SK-N-MC (cell line): ENCODE measurements at regions not wholly inside any gene's neighbourhood (a gene's known extent, or its start where the extent isn't known, plus 50 kb on each side); places are given as distances from the start of the nearest gene placed in this dataset.

ENCODE experiments used
- DNase-seq: peaks from one replicate; pipeline ENCODE4 v3.0.0-alpha.2; 2011; ENCODE audit warnings: low read depth, low spot score
- H3K27ac ChIP-seq: fragments of 200-600 bp; sonication (generic); 2 replicates; pipeline ENCODE4 v1.5.1; 2016; ENCODE audit warnings: mixed run types
- H3K36me3 ChIP-seq: fragments of 200-600 bp; sonication (generic); 2 replicates; pipeline ENCODE4 v1.6.1; 2017; ENCODE audit warnings: antibody characterized with exemption, low read length, mixed read lengths; ENCODE audit not compliant: insufficient read depth
- H3K4me3 ChIP-seq: fragments of 200-600 bp; sonication (generic); 2 replicates; pipeline ENCODE4 v1.5.1; 2016
- H3K9ac ChIP-seq: fragments of 200-600 bp; sonication (generic); 2 replicates; pipeline ENCODE4 v1.8.0; 2017; ENCODE audit warnings: mixed run types, mixed read lengths; ENCODE audit not compliant: insufficient read length
- H3K9me3 ChIP-seq: fragments of 200-600 bp; sonication (generic); 2 replicates; pipeline ENCODE4 v1.6.1; 2017; ENCODE audit warnings: low read depth, mild to moderate bottlenecking, antibody characterized with exemption, low read length, moderate library complexity, mixed read lengths
- EZH2 ChIP-seq: fragments of 200-600 bp; sonication (generic); IDR thresholded peaks from one replicate; pipeline ENCODE4 v1.6.1; 2017; ENCODE audit warnings: antibody characterized with exemption
- FOXP2 ChIP-seq: optimal IDR thresholded peaks from 2 replicates; pipeline ENCODE3; 2011; ENCODE audit warnings: mild to moderate bottlenecking, moderate library complexity; ENCODE audit not compliant: insufficient read depth; ENCODE audit errors: extremely low read length, control extremely low read depth
- POLR2AphosphoS5 ChIP-seq: IDR thresholded peaks from 2 replicates; pipeline ENCODE4 v1.6.1; 2012; ENCODE audit warnings: mild to moderate bottlenecking, low read depth, low read length, borderline replicate concordance

DNA sequence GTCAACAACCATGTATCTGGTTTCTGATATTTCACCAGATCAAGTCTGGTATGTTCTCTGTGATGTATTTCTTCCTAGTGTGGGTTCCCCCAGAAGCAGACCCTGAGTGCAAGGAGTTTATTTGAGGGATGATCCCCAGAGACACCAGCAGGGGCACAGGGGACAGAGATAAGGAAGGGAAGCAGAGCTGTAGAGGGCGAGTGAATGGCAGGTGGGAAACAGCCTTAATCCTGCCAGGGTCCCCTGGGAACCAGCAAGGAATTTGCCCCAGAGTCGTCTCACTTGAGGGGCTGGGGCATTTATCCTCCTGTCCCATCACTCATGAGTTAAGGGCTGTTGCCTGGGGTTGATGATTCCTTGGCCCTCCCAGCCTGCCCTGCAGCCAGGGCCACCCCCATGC is 206.4 kb upstream of the BCOR start:
- H3K9me3 ChIP-seq: no peaks in the 10 kb centered on the region
- no peak for TF ChIP-seq EZH2
- TF ChIP-seq POLR2AphosphoS5: no peak
- no peak for TF ChIP-seq FOXP2
- no peak overlapping the region for H3K27ac ChIP-seq
- no peaks in the 10 kb centered on the region for H3K36me3 ChIP-seq
- no peak overlapping the region for H3K9ac ChIP-seq
- no peak for DNase-seq
- no peak overlapping the region for H3K4me3 ChIP-seq

DNA sequence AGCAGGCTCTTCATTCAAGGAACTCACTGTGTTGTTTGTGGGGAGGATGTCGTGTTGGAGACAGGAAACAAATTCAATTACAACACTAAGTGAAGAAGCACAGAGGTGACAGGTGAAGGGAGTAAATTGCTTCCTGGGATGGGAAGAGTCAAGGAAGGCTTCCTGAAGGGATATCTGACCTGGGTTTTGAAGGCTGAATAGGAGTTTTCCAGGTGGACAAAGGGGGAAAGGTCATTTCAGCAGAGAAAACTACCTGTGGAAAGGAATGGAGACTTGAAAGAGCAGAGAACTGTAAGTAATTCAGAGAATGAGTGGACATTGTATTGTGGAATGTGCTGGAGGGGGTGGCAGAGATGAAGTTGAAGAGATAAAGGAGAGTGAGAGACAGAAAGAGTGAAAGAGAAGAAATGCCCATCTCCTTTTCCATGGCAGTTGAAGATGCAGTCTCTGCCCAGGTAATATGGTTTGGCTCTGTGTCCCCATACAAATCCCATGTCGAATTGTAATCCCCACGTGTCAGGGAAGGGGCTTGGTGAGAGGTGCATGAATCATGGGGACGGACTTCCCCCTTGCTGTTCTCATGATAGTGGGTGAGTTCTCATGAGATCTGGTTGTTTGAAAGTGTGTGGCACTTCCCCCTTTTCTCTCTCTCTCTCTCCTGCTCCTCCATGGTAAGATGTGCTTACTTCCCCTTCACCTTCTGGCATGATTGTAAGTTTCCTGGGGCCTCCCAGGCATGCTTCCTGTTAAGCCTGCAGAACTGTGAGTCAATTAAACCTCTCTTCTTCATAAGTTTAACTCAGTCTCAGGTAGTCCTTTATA is 205.7 kb upstream of the BCOR start:
- Histone ChIP-seq H3K4me3 (no peak overlapping the region), H3K27ac (no peak overlapping the region), H3K9ac (no peak overlapping the region), H3K9me3 (no peaks in the 10 kb centered on the region), H3K36me3 (no peaks in the 10 kb centered on the region)
- TF ChIP-seq FOXP2: no peak
- TF ChIP-seq EZH2: no peak
- TF ChIP-seq POLR2AphosphoS5: no peak
- no peak for DNase-seq

DNA sequence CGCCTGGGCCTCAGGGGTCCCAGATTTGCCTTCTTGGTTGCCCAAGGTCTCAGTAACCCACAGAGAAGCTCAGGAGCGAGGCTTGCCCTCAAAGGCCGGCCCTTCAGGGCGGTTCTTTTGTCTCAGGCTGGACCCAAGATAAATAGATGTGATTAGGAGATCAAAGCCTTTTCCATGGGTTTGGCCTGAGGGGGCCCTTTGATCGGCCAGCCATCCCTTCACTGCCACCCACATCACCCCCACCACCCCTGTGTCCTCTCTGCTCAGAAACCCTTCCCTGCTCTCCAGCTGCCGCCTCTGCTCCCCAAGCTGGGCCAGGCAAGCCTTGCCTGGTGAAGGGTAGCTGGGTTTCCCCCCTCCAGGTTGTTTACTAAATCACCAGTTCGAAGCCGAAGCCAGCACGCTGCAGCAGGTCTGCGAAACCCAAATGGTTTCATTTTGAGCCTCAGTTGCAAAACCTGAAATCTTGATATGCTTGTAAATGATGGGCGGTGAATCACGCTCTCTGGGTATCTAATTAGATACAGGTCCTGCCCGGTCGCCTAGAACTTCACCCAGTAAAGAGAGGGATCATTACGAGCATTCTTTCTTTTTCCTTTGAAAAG is 202.6 kb upstream of the BCOR start:
- H3K36me3 ChIP-seq: no peaks in the 10 kb centered on the region
- H3K4me3 ChIP-seq: no peak overlapping the region
- no peak overlapping the region for H3K27ac ChIP-seq
- no peaks in the 10 kb centered on the region for H3K9me3 ChIP-seq
- no peak for DNase-seq
- no peak for TF ChIP-seq FOXP2
- TF ChIP-seq EZH2: no peak
- no peak for TF ChIP-seq POLR2AphosphoS5
- H3K9ac ChIP-seq: no peak overlapping the region

DNA sequence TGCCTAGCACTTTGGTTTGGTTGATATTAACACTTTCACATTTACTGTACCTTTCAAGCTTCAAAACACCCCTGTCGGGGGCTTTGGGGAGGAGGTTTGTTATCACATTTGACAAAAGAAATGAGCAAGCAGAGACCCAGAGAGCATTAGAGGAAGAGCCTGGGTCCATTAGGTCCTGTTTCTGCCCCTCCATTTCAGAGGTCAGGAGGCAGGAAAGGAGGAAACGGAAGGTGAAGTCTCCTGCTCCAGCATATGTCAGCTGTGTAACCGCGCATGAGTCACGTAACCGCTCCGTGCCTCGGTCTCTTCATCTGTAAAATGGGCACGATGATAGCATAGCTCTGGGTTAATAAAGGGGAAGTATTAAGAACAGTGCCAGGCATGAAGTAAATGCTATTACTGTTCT is 201.9 kb upstream of the BCOR start:
- DNase-seq: no peak
- Histone ChIP-seq H3K36me3 (no peaks in the 10 kb centered on the region), H3K9ac (no peak overlapping the region)

DNA sequence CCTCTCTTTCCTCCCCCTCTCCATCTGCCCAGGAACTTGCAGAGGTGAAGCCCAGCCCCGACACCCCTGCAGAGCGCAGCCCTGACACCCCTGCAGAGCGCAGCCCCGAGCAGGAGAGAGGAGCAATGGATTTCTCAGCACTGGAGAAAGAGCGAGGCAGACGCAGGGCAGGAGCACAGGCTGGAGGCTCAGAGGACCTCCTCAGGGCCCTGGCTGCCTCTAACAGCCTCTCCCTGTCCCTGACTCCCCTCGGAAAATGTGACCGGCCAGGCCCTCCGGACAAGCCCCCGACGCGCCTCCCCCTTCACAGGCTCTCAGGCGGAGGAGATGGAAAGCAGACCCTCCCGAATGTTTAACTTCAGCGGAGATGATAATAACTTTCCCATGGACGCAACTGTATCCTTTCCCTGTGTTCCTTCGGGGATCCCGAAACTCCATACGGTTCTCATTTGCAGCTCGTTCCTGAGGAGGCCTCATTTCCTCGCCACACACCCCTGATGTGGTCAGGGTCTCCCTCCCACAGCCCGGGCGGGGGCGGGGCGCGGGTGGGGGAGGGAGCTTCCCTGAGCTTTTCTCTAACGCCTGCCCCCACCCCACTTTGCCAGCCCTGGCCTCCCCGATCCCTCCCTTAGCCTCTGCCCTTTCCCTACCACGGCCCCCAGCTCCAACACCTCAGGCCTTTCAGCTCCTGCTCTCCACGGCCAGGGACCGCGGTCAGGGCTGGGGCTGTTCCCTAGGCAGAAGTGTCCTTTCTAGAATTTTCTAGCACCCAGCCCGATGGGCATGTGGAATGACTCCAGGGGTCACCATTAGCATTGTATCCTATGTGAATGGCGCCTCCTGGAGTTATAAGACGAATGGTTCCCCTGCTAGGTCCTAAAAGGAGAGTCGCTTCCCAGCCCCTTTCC is 201.1 kb upstream of the BCOR start:
- TF ChIP-seq EZH2 (no peak), FOXP2 (no peak), POLR2AphosphoS5 (no peak)
- H3K9ac ChIP-seq: no peak overlapping the region

More for the DNA sequence above, 201.9 kb upstream of the BCOR start:
- H3K27ac ChIP-seq: no peak overlapping the region
- no peak for TF ChIP-seq FOXP2
- TF ChIP-seq POLR2AphosphoS5: no peak
- TF ChIP-seq EZH2: no peak
- H3K4me3 ChIP-seq: no peak overlapping the region
- no peaks in the 10 kb centered on the region for H3K9me3 ChIP-seq

DNA sequence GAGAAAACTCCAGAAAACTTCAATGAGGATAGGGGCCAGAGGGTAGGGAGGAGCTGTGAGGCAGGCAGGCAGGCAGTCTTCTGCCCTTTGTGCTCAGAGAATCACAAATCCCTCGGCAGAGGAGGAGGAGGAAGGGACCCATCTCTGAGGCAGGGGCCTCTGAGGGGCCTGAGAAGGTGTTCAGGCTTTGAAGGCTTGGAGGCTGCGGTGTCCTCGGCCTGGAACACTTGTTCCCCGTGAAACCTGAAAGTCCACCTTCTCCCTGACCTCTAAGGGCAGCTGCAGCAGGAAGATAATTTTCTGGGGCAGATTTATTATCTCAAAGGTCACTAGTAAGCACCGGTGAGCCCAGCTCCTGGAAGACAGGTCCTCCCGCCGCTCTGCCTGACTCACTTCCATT is 200.3 kb upstream of the BCOR start:
- no peak for TF ChIP-seq FOXP2
- no peak for TF ChIP-seq POLR2AphosphoS5
- no peak for TF ChIP-seq EZH2
- H3K9me3 ChIP-seq: no peaks in the 10 kb centered on the region
- H3K4me3 ChIP-seq: no peak overlapping the region
- no peak overlapping the region for H3K9ac ChIP-seq
- no peaks in the 10 kb centered on the region for H3K36me3 ChIP-seq
- DNase-seq: no peak
- no peak overlapping the region for H3K27ac ChIP-seq

More for the DNA sequence above, 201.1 kb upstream of the BCOR start:
- no peak for DNase-seq
- no peak overlapping the region for H3K4me3 ChIP-seq
- no peak overlapping the region for H3K27ac ChIP-seq
- no peaks in the 10 kb centered on the region for H3K9me3 ChIP-seq
- H3K36me3 ChIP-seq: no peaks in the 10 kb centered on the region

DNA sequence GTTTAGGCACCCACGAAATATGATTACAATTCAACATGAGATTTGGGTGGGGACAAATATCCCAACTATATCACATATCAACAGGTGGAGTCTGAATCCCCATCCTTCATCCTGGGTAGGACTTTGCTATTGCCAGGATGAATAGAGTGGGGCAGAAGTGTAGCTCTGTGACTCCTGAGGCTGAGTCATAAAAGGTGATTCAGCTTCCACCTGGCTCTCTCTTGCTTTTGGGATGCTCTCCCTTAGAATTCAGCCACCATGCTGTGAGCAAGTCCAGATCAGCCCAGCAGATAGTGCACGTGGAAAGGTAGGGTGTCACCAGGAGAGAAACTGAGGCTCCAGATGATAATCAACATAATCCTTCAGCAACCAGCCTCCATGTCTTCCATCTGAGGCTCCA is 193.8 kb upstream of the BCOR start:
- Histone ChIP-seq H3K36me3 (no peaks in the 10 kb centered on the region), H3K27ac (no peak overlapping the region), H3K9me3 (no peaks in the 10 kb centered on the region), H3K4me3 (no peak overlapping the region), H3K9ac (no peak overlapping the region)
- DNase-seq: no peak
- TF ChIP-seq POLR2AphosphoS5 (no peak), FOXP2 (no peak), EZH2 (no peak)

DNA sequence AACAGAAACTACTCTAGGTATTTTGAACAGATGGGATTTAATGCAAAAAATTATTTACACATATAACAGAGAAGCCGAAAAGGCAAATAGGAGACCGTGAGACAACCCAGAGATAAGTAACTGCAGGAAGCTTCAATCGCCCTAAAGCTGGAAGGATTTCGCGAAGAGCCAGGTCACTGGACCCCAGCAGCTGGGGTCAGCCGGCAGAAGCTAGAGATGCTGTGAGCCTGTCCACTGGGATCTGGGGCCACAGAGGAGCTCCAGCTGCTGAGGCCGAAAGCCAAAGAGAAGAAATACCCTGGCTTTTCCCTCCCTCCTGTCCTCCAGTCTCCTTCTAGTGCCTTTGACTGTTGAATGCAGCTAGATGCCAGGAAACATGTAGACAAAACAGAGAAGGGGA is 192.8 kb upstream of the BCOR start:
- no peak overlapping the region for H3K9ac ChIP-seq
- no peak for DNase-seq
- no peak overlapping the region for H3K4me3 ChIP-seq
- TF ChIP-seq FOXP2: no peak
- TF ChIP-seq POLR2AphosphoS5: no peak
- no peak for TF ChIP-seq EZH2
- no peaks in the 10 kb centered on the region for H3K36me3 ChIP-seq
- no peaks in the 10 kb centered on the region for H3K9me3 ChIP-seq
- H3K27ac ChIP-seq: no peak overlapping the region
